MG63 (cell line): ENCODE measurements at regions not wholly inside any gene's neighbourhood (a gene's known extent, or its start where the extent isn't known, plus 50 kb on each side); places are given as distances from the start of the nearest gene placed in this dataset.
A peak's percentile ranks its signal among the peaks of the same experiment; 100 is the strongest.

Experiments used
- DNase-seq: peaks from one replicate; pipeline ENCODE4 v3.0.0-alpha.2; 2020
- H3K27me3 ChIP-seq: fragments of 250-450 bp; sonication (Bioruptor Pico); 2 replicates; pipeline ENCODE4 v1.5.1; 2020; ENCODE audit warnings: mild to moderate bottlenecking, moderate library complexity
- H3K36me3 ChIP-seq: fragments of 250-450 bp; sonication (Bioruptor Pico); 2 replicates; pipeline ENCODE4 v1.5.1; 2020; ENCODE audit warnings: mild to moderate bottlenecking, moderate library complexity
- H3K4me3 ChIP-seq: fragments of 250-450 bp; sonication (Bioruptor Pico); 2 replicates; pipeline ENCODE4 v1.5.1; 2020; ENCODE audit warnings: mild to moderate bottlenecking, moderate library complexity
- H3K9me3 ChIP-seq: fragments of 250-450 bp; sonication (Bioruptor Pico); 2 replicates; pipeline ENCODE4 v1.5.1; 2020; ENCODE audit warnings: mild to moderate bottlenecking, moderate library complexity

- H3K36me3 ChIP-seq, result no peaks in the 10 kb centered on the region
- H3K9me3 ChIP-seq, result no peaks in the 10 kb centered on the region
- H3K4me3 ChIP-seq, result peak overlapping the region; percentile 11
- H3K27me3 ChIP-seq, result no peaks in the 10 kb centered on the region
- no peak for DNase-seq
Observed at GRCh38 chr20:6920991-6921613, 153.6 kb downstream of the BMP2 start.

DNA sequence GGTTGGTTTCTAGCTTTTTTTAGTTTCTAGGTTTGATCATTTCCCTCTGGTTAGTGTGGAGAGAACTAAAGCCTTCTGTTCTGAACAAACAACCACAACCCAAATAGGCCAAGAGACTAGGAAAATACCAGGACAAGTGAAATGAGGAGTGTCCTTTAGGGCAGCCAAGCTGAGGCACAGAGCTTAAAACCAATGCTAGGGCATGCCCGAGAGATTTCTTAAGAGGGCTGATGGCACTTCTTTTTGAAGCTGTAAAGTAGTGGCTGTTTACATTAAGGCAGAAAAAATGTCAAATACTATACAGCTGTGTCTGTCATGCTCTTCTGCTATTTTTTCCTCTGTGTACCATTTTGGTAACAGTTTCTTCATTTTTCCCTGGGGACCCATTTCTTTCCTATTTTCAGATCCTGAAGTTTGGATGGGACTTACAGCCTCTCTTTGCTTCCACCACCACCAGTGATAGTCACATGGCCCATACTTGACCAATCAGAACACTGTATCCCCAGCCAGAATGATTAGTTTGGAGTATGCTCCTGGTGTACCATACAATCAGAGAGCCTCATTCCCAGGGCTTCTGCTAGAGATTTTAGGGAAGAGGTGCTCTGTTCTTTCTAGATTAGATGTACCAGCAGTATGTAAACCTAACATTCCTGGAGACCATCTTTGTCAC lies 154.4 kb downstream of the BMP2 start:
- H3K27me3 ChIP-seq, result no peaks in the 10 kb centered on the region
- H3K36me3 ChIP-seq, result no peaks in the 10 kb centered on the region
- DNase-seq, result no peak
- no peak overlapping the region for H3K4me3 ChIP-seq
- no peaks in the 10 kb centered on the region for H3K9me3 ChIP-seq

DNA sequence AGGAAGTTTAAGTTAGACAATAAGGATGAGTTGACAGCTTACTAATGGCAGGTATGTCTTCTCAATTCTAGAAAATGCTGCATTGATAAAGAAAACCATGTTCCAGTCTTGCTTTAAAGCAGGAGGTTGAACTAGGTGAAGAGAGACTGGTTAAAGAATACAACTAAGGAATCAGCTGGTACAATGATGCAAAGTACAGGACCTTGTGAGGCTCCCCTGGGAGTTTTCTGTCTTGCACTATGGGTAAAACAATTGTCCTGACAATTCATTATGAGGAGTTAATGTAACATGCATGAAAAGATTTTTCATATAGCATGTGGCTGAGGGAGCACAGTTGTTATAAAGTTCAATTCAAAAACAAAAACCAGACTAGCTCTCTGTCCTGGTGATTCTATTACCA lies 157.2 kb downstream of the BMP2 start:
- no peak overlapping the region for H3K4me3 ChIP-seq
- no peaks in the 10 kb centered on the region for H3K36me3 ChIP-seq
- H3K9me3 ChIP-seq, result no peaks in the 10 kb centered on the region
- H3K27me3 ChIP-seq, result no peaks in the 10 kb centered on the region
- no peak for DNase-seq

GRCh38 chr20:6925744-6926278 lies 158.3 kb downstream of the BMP2 start:
- no peaks in the 10 kb centered on the region for H3K27me3 ChIP-seq
- H3K4me3 ChIP-seq, result no peak overlapping the region
- no peaks in the 10 kb centered on the region for H3K36me3 ChIP-seq
- DNase-seq, result no peak
- H3K9me3 ChIP-seq, result no peaks in the 10 kb centered on the region

- Histone ChIP-seq H3K36me3 (no peaks in the 10 kb centered on the region), H3K27me3 (no peaks in the 10 kb centered on the region), H3K4me3 (no peak overlapping the region), H3K9me3 (no peaks in the 10 kb centered on the region)
- DNase-seq, result no peak
Observed at GRCh38 chr20:6940048-6940447, 172.6 kb downstream of the BMP2 start.

DNA sequence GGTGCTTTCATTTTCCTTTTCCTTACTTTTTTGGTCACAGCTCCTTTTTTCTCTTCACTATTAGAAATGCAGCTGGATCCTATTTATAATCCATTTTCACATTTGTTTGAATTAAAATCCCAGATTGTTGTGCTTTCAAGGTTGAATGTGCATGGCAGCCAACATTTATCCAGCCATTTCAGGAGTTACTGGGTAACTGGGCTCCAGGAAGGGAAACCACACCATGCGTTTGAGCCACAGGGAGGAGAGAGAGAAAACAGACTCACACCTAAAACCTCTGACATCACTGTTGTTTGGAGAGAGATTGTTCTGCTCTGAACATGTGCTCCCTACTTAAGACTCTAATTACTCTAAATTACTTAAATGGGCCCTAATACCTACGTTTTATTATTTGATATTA lies 173.4 kb downstream of the BMP2 start:
- DNase-seq, result no peak
- no peaks in the 10 kb centered on the region for H3K36me3 ChIP-seq
- H3K4me3 ChIP-seq, result no peak overlapping the region
- H3K27me3 ChIP-seq, result no peaks in the 10 kb centered on the region
- H3K9me3 ChIP-seq, result no peaks in the 10 kb centered on the region

- H3K4me3 ChIP-seq, result no peak overlapping the region
- no peak for DNase-seq
- no peaks in the 10 kb centered on the region for H3K9me3 ChIP-seq
- H3K36me3 ChIP-seq, result no peaks in the 10 kb centered on the region
- H3K27me3 ChIP-seq, result no peaks in the 10 kb centered on the region
Observed at GRCh38 chr20:6941571-6941970, 174.1 kb downstream of the BMP2 start.

- no peaks in the 10 kb centered on the region for H3K9me3 ChIP-seq
- DNase-seq, result no peak
- H3K4me3 ChIP-seq, result no peak overlapping the region
- H3K27me3 ChIP-seq, result no peaks in the 10 kb centered on the region
- no peaks in the 10 kb centered on the region for H3K36me3 ChIP-seq
Observed at GRCh38 chr20:6942266-6942665, 174.8 kb downstream of the BMP2 start.

DNA sequence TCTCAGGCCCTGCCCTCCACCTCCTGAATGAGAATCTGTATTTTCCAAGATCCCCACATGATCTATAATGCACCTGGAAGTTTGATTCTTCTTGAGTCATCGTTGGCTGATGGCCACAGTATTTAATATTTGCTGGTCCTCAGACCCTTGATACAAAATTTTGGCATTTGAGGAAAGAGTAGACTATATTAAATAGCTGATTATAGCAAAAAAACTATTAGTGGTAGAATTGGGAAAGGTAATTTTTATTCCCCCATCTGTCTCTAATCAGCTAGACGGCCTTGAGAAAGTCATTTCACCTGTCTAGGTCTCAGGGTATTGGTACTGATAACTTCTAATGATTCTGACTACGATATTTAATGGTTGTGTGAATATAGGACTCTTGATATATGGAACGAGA lies 176.8 kb downstream of the BMP2 start:
- Histone ChIP-seq H3K9me3 (no peaks in the 10 kb centered on the region), H3K36me3 (no peaks in the 10 kb centered on the region), H3K4me3 (no peak overlapping the region), H3K27me3 (no peaks in the 10 kb centered on the region)
- no peak for DNase-seq

DNA sequence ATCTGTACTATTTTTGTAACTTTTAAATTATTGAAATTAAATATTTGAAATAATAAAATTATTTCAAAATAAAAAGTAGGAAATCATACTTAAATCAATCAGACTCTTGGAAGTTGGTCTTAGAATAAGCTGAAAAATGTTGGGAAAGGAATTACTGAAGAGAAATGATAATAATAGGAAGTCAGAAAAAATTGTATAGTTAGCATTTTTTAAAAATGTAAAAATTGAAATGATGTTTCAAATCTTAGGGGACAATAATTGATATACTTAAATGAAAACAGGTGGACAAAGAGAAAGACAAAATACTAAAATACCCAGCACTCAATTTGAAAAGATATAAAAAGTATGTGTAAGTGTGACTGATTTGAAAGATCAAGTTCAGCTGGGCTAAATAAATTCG lies 186.1 kb downstream of the BMP2 start:
- H3K4me3 ChIP-seq, result no peak overlapping the region

DNA sequence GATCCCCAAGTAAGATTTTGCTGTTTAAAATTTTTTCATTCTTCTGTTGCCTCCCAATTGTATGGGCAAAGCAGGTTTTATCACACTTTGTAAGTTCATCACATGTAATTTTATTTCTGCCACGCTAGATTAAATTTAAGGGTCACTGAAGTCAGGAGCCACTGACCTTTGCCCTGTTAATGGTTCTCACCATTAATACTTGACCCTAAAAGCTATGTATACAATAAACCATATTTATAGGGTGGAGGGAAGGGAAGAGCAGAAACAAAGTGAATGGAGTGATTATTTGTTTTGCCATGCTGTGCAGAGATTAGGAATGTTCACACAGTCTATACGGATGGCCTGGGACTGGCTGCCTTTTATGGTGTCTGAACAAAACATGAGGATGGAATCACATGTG lies 186.7 kb downstream of the BMP2 start:
- H3K27me3 ChIP-seq, result no peaks in the 10 kb centered on the region
- no peak overlapping the region for H3K4me3 ChIP-seq
- no peak for DNase-seq
- no peaks in the 10 kb centered on the region for H3K36me3 ChIP-seq
- no peaks in the 10 kb centered on the region for H3K9me3 ChIP-seq

More for the DNA sequence above, 186.1 kb downstream of the BMP2 start:
- H3K36me3 ChIP-seq, result no peaks in the 10 kb centered on the region
- DNase-seq, result no peak
- H3K27me3 ChIP-seq, result no peaks in the 10 kb centered on the region
- no peaks in the 10 kb centered on the region for H3K9me3 ChIP-seq

GRCh38 chr20:6956056-6956455 lies 188.6 kb downstream of the BMP2 start:
- no peaks in the 10 kb centered on the region for H3K27me3 ChIP-seq
- no peak overlapping the region for H3K4me3 ChIP-seq
- DNase-seq, result no peak
- no peaks in the 10 kb centered on the region for H3K9me3 ChIP-seq
- H3K36me3 ChIP-seq, result no peaks in the 10 kb centered on the region

GRCh38 chr20:6956574-6956973 lies 189.1 kb downstream of the BMP2 start:
- Histone ChIP-seq H3K27me3 (no peaks in the 10 kb centered on the region), H3K36me3 (no peaks in the 10 kb centered on the region), H3K4me3 (no peak overlapping the region), H3K9me3 (no peaks in the 10 kb centered on the region)
- no peak for DNase-seq

DNA sequence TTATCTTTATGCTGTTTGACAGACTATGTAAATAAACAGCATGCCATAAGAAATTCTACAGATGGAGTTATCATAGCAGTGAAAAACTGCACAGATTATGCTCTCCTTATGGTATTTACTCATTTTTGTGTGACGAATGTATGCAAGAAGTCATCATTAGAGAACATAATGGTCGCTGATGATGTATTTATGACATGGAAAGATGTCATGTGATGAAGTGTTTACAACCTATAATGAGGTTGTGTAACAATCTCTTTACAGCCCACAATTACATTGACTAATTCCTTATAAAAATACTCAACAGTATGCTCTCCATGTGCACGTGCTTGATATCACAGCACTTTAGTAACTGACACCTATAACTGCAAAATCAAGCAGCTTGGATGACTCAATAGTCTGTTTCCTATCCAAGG lies 192.4 kb downstream of the BMP2 start:
- DNase-seq, result no peak
- Histone ChIP-seq H3K36me3 (no peaks in the 10 kb centered on the region), H3K4me3 (no peak overlapping the region), H3K27me3 (no peaks in the 10 kb centered on the region), H3K9me3 (no peaks in the 10 kb centered on the region)

- Histone ChIP-seq H3K36me3 (no peaks in the 10 kb centered on the region), H3K9me3 (no peaks in the 10 kb centered on the region), H3K27me3 (no peaks in the 10 kb centered on the region), H3K4me3 (no peak overlapping the region)
- no peak for DNase-seq
Observed at GRCh38 chr20:6966721-6967120, 199.2 kb downstream of the BMP2 start.

- Histone ChIP-seq H3K9me3 (no peaks in the 10 kb centered on the region; the same call in 1 of the 2 replicates), H3K27me3 (no peaks in the 10 kb centered on the region), H3K36me3 (no peaks in the 10 kb centered on the region), H3K4me3 (no peak overlapping the region)
- DNase-seq, result no peak
Observed at GRCh38 chr20:6974838-6975237, 207.4 kb downstream of the BMP2 start.

GRCh38 chr20:6975311-6975710 lies 207.8 kb downstream of the BMP2 start:
- H3K4me3 ChIP-seq, result no peak overlapping the region
- no peaks in the 10 kb centered on the region; the same call in 1 of the 2 replicates for H3K9me3 ChIP-seq
- no peaks in the 10 kb centered on the region for H3K27me3 ChIP-seq
- H3K36me3 ChIP-seq, result no peaks in the 10 kb centered on the region
- no peak for DNase-seq
